Neural cell (in vitro differentiated cells): ENCODE measurements at regions not wholly inside any gene's neighbourhood (a gene's known extent, or its start where the extent isn't known, plus 50 kb on each side); places are given as distances from the start of the nearest gene placed in this dataset.

Experiments
- H2AFZ ChIP-seq: fragments of 200-600, 300-800 bp; sonication (generic), shearing (Covaris generic); 2 replicates; pipeline ENCODE4 v1.6.0; 2014; ENCODE audit warnings: low read depth, mild to moderate bottlenecking, antibody characterized with exemption, low read length, moderate library complexity
- H3F3A ChIP-seq: fragments of 200-600 bp; shearing (Covaris generic); 2 replicates; pipeline ENCODE4 v1.6.1; 2016; ENCODE audit warnings: mild to moderate bottlenecking, moderate library complexity, mixed read lengths, antibody characterized with exemption, low read length; ENCODE audit not compliant: insufficient read depth, poor library complexity, severe bottlenecking
- H3K27ac ChIP-seq: fragments of 200-600, 300-800 bp; sonication (generic), shearing (Covaris generic); 2 replicates; pipeline ENCODE4 v1.5.1; 2014; ENCODE audit warnings: mild to moderate bottlenecking, low read length, moderate library complexity
- H3K27me3 ChIP-seq: fragments of 300-800, 200-600 bp; sonication (generic), shearing (Covaris generic); 2 replicates; pipeline ENCODE4 v1.6.0; 2014; ENCODE audit warnings: mild to moderate bottlenecking, low read depth, low read length, moderate library complexity; ENCODE audit not compliant: insufficient read depth
- H3K36me3 ChIP-seq: fragments of 300-800, 200-600 bp; sonication (generic), shearing (Covaris generic); 2 replicates; pipeline ENCODE4 v1.5.1; 2014; ENCODE audit warnings: mild to moderate bottlenecking, antibody characterized with exemption, low read length, moderate library complexity; ENCODE audit not compliant: insufficient read depth
- H3K4me2 ChIP-seq: fragments of 300-800, 200-600 bp; sonication (generic), shearing (Covaris generic); 2 replicates; pipeline ENCODE4 v1.6.0; 2014; ENCODE audit warnings: mild to moderate bottlenecking, low read length
- H3K4me3 ChIP-seq: fragments of 300-800, 200-600 bp; sonication (generic), shearing (Covaris generic); 2 replicates; pipeline ENCODE4 v1.5.1; 2014; ENCODE audit warnings: mild to moderate bottlenecking, low read length, moderate library complexity
- H3K79me2 ChIP-seq: fragments of 200-600 bp; shearing (Covaris generic); replicated peaks from 2 replicates; pipeline ENCODE4 v1.6.0; 2014; ENCODE audit warnings: mild to moderate bottlenecking, low read length, moderate library complexity; ENCODE audit not compliant: insufficient read depth
- H3K9ac ChIP-seq: fragments of 300-800, 200-600 bp; sonication (generic), shearing (Covaris generic); 2 replicates; pipeline ENCODE4 v1.6.1; 2016; ENCODE audit warnings: mild to moderate bottlenecking, low read length, mixed read lengths
- H3K9me2 ChIP-seq: fragments of 200-600 bp; shearing (Covaris generic); 2 replicates; pipeline ENCODE4 v1.6.1; 2016; ENCODE audit warnings: mild to moderate bottlenecking, low read length, mixed read lengths; ENCODE audit not compliant: insufficient read depth
- H3K9me3 ChIP-seq: fragments of 200-600, 300-800 bp; sonication (generic), shearing (Covaris generic); 2 replicates; pipeline ENCODE4 v1.6.1; 2016; ENCODE audit warnings: mild to moderate bottlenecking, mixed run types, low read length, moderate library complexity, mixed read lengths
- H4K20me1 ChIP-seq: fragments of 200-600 bp; shearing (Covaris generic); 2 replicates; pipeline ENCODE4 v1.6.1; 2016; ENCODE audit warnings: mild to moderate bottlenecking, mixed run types; ENCODE audit not compliant: insufficient read depth
- EP300 ChIP-seq: fragments of 450-650 bp; conservative IDR thresholded peaks from 2 replicates; pipeline ENCODE4 v1.6.1; 2014; ENCODE audit warnings: antibody characterized with exemption, mild to moderate bottlenecking, moderate library complexity; ENCODE audit not compliant: poor library complexity, severe bottlenecking
- EZH2 ChIP-seq: fragments of 200-600, 300-800 bp; shearing (Covaris generic), sonication (generic); IDR thresholded peaks from 2 replicates; pipeline ENCODE4 v1.6.1; 2014; ENCODE audit warnings: antibody characterized with exemption, low read length, borderline replicate concordance, mild to moderate bottlenecking; ENCODE audit not compliant: insufficient read depth, poor library complexity, severe bottlenecking
- MXI1 ChIP-seq: fragments of 450-650 bp; conservative IDR thresholded peaks from 2 replicates; pipeline ENCODE4 v1.6.1; 2014; ENCODE audit warnings: antibody characterized with exemption, mild to moderate bottlenecking; ENCODE audit not compliant: poor library complexity, severe bottlenecking
- POLR2AphosphoS5 ChIP-seq: IDR thresholded peaks from 2 replicates; pipeline ENCODE4 v1.6.1; 2012
- RAD21 ChIP-seq: fragments of 450-650 bp; conservative IDR thresholded peaks from 2 replicates; pipeline ENCODE4 v1.6.1; 2014; ENCODE audit warnings: antibody characterized with exemption, mild to moderate bottlenecking, moderate library complexity
- SMC3 ChIP-seq: fragments of 450-650 bp; conservative IDR thresholded peaks from 2 replicates; pipeline ENCODE4 v1.6.1; 2014; ENCODE audit warnings: antibody characterized with exemption, mild to moderate bottlenecking, moderate library complexity; ENCODE audit not compliant: poor library complexity
- TAF1 ChIP-seq: IDR thresholded peaks from 2 replicates; pipeline ENCODE4 v1.6.1; 2012; ENCODE audit warnings: low read depth
- TF ChIP-seq, protein P1 (sequence below): fragments of 450-650 bp; IDR thresholded peaks from 2 replicates; pipeline ENCODE4 v1.5.1; 2014; ENCODE audit warnings: antibody characterized with exemption, mild to moderate bottlenecking, moderate library complexity; ENCODE audit not compliant: poor library complexity, severe bottlenecking
- TF ChIP-seq, protein P2 (sequence below): IDR thresholded peaks from 2 replicates; pipeline ENCODE4 v1.6.1; 2012; ENCODE audit warnings: borderline replicate concordance

DNA sequence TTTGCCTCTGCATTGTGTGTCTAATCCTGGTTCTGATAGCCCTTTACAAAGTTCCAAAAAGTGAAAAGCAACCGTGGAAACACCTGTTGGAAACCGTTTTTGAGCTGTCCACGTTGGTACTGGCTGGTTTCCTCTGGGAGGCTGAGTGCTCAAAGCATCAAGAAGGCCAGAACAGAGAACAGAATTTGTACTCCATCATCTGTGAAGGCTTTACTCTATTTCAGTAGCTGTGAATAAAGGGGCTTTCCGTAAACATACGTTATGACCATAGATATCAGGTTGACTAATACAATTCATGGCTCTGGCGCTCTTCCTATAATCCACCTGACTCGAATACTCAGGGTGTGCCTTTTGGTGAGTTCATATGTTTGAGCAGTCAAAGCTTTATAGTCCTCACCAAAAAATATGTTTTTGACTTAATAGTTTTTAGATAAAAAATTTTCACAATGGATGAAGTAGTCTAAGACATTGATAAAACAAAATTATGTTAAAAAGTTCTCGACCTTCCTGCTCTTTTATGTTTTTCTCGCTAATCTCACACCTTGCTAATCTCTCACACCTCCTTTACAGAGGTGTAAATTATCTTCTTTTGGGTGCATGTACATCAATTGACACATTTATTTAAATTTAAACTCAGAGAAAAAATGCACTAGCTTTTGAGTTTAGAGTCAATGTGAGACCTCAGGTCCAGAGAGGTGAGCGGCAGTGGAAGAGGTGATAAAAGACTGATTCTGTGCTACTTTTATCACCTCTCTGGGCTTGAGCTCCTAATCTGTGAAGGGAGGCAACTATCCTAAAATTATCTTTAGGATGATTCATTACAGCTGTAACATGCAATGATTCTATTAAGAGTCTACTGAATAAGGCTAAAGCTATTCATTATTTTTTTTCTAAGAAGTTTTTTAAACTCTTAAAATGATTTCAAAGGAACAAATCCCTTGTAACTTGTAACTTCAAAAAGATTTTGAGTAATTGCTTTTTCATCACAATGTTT lies 65.3 kb downstream of the CXCR4 start:
- H3K9me2 ChIP-seq: no peaks in the 10 kb centered on the region
- no peak overlapping the region for H3K9ac ChIP-seq
- TF ChIP-seq TAF1 (no peak), RAD21 (no peak), POLR2AphosphoS5 (no peak), MXI1 (no peak), SMC3 (no peak), EP300 (no peak), EZH2 (no peak)
- TF ChIP-seq, protein P1, sequence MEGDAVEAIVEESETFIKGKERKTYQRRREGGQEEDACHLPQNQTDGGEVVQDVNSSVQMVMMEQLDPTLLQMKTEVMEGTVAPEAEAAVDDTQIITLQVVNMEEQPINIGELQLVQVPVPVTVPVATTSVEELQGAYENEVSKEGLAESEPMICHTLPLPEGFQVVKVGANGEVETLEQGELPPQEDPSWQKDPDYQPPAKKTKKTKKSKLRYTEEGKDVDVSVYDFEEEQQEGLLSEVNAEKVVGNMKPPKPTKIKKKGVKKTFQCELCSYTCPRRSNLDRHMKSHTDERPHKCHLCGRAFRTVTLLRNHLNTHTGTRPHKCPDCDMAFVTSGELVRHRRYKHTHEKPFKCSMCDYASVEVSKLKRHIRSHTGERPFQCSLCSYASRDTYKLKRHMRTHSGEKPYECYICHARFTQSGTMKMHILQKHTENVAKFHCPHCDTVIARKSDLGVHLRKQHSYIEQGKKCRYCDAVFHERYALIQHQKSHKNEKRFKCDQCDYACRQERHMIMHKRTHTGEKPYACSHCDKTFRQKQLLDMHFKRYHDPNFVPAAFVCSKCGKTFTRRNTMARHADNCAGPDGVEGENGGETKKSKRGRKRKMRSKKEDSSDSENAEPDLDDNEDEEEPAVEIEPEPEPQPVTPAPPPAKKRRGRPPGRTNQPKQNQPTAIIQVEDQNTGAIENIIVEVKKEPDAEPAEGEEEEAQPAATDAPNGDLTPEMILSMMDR: no peak
- TF ChIP-seq, protein P2, sequence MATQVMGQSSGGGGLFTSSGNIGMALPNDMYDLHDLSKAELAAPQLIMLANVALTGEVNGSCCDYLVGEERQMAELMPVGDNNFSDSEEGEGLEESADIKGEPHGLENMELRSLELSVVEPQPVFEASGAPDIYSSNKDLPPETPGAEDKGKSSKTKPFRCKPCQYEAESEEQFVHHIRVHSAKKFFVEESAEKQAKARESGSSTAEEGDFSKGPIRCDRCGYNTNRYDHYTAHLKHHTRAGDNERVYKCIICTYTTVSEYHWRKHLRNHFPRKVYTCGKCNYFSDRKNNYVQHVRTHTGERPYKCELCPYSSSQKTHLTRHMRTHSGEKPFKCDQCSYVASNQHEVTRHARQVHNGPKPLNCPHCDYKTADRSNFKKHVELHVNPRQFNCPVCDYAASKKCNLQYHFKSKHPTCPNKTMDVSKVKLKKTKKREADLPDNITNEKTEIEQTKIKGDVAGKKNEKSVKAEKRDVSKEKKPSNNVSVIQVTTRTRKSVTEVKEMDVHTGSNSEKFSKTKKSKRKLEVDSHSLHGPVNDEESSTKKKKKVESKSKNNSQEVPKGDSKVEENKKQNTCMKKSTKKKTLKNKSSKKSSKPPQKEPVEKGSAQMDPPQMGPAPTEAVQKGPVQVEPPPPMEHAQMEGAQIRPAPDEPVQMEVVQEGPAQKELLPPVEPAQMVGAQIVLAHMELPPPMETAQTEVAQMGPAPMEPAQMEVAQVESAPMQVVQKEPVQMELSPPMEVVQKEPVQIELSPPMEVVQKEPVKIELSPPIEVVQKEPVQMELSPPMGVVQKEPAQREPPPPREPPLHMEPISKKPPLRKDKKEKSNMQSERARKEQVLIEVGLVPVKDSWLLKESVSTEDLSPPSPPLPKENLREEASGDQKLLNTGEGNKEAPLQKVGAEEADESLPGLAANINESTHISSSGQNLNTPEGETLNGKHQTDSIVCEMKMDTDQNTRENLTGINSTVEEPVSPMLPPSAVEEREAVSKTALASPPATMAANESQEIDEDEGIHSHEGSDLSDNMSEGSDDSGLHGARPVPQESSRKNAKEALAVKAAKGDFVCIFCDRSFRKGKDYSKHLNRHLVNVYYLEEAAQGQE: no peak
- no peaks in the 10 kb centered on the region for H3K36me3 ChIP-seq
- no peaks in the 10 kb centered on the region for H3F3A ChIP-seq
- H3K79me2 ChIP-seq: no peaks in the 10 kb centered on the region
- H4K20me1 ChIP-seq: no peaks in the 10 kb centered on the region
- H3K27ac ChIP-seq: no peak overlapping the region
- H3K4me3 ChIP-seq: no peak overlapping the region
- H3K27me3 ChIP-seq: no peaks in the 10 kb centered on the region
- H2AFZ ChIP-seq: no peak overlapping the region
- H3K9me3 ChIP-seq: no peaks in the 10 kb centered on the region
- H3K4me2 ChIP-seq: no peak overlapping the region

DNA sequence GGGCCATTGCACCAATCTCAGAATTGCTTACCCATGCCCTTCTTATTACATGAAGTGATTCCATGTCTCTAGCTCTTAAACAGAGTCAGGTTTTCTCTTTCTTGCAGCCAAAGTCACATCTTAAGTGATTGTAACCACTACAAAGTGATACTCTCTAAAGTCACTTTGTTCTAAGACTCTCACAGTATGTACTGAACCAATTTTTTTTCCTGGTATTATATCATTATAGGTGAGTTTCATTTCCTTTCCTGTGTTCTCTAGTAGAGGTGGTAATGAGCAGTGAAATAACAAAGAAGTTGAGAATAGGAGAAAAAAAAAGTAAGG lies 66.3 kb upstream of the DARS1 start:
- no peaks in the 10 kb centered on the region for H3K36me3 ChIP-seq
- no peak overlapping the region for H3K4me2 ChIP-seq
- no peaks in the 10 kb centered on the region for H3K9me2 ChIP-seq
- no peaks in the 10 kb centered on the region for H3K79me2 ChIP-seq
- H3K4me3 ChIP-seq: no peak overlapping the region
- TF ChIP-seq EZH2 (no peak), TAF1 (no peak)
- TF ChIP-seq, protein P2: no peak
- TF ChIP-seq, protein P1: no peak
- no peaks in the 10 kb centered on the region for H4K20me1 ChIP-seq
- H3K27ac ChIP-seq: no peak overlapping the region
- H3K9ac ChIP-seq: no peak overlapping the region
- no peak overlapping the region for H2AFZ ChIP-seq
- H3F3A ChIP-seq: no peaks in the 10 kb centered on the region
- no peaks in the 10 kb centered on the region for H3K27me3 ChIP-seq
- H3K9me3 ChIP-seq: no peaks in the 10 kb centered on the region
